GM10266 (cell line): ENCODE measurements at regions not wholly inside any gene's neighbourhood (a gene's known extent, or its start where the extent isn't known, plus 50 kb on each side); places are given as distances from the start of the nearest gene placed in this dataset.
A peak's percentile ranks its signal among the peaks of the same experiment; 100 is the strongest.
"Not testable (repeated sequence)": the region's sequence is repeated elsewhere in the genome, so short reads cannot be mapped to it uniquely, and the experiment has no call there.

ENCODE experiments used
- DNase-seq: peaks from one replicate; pipeline ENCODE4 v3.0.0; 2012; ENCODE audit errors: extremely low spot score
- TF ChIP-seq, protein P1 (sequence below): IDR thresholded peaks from 2 replicates; pipeline ENCODE4 v1.5.1; 2012; ENCODE audit warnings: mild to moderate bottlenecking, low read depth; ENCODE audit not compliant: control insufficient read depth, insufficient read depth; ENCODE audit errors: missing control alignments

DNA sequence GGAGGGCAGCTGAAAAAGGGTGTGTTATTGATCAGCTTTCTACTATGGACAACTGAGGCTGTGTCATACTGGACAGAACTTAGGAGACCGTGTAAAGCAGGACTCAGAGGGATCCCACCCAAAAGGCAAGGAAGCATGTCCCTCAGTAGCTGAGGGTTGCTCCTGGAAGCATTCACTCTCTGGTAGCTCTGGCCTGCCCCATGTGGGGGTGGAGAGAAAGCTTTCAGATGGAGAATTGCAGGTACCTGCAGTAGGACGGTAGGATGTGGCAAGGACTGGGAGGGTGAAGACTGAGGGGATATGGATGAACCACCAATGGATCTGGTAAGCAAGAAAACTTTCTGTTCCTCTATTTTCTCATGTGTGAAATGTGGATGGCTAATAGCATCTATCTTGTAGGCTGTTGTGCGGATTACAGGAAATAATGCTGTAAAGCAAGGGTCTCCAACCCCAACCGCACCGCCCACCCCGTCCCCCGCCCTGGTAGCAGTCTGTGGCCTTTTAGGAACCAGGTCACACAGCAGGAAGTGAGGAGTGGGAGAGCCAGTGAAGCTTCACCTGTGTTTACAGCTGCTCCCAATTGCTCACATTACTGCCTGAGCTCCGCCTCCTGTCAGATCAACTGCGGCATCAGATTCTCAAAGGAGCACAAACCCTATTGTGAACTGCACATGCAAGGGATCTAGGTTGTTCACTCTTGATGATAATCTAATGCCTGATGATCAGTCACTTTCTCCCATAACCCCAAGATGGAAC, 157.7 kb upstream of the PROK2 start:
- TF ChIP-seq, protein P1, sequence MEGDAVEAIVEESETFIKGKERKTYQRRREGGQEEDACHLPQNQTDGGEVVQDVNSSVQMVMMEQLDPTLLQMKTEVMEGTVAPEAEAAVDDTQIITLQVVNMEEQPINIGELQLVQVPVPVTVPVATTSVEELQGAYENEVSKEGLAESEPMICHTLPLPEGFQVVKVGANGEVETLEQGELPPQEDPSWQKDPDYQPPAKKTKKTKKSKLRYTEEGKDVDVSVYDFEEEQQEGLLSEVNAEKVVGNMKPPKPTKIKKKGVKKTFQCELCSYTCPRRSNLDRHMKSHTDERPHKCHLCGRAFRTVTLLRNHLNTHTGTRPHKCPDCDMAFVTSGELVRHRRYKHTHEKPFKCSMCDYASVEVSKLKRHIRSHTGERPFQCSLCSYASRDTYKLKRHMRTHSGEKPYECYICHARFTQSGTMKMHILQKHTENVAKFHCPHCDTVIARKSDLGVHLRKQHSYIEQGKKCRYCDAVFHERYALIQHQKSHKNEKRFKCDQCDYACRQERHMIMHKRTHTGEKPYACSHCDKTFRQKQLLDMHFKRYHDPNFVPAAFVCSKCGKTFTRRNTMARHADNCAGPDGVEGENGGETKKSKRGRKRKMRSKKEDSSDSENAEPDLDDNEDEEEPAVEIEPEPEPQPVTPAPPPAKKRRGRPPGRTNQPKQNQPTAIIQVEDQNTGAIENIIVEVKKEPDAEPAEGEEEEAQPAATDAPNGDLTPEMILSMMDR, result no peak
- DNase-seq, result no peak

DNA sequence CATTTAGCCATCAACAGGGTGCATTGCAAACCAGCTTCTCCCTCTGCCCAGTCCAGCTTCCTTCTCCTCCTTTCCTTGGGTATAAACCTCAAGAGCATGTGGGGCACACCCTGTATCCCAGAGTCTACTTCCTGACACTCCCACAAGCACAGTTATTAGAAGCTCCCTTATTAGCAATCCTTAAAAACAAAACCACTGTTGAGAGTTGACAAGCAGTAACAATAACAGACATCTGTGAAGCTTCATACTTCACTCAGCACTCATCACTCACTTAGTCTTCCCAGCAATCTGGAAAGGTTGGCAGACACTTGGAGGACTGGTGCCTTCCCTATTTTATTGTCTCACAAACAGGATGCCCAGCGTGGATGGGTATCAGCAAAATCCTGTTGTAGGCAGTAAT, 155.5 kb upstream of the PROK2 start:
- no peak for DNase-seq
- TF ChIP-seq, protein P1, result no peak

DNA sequence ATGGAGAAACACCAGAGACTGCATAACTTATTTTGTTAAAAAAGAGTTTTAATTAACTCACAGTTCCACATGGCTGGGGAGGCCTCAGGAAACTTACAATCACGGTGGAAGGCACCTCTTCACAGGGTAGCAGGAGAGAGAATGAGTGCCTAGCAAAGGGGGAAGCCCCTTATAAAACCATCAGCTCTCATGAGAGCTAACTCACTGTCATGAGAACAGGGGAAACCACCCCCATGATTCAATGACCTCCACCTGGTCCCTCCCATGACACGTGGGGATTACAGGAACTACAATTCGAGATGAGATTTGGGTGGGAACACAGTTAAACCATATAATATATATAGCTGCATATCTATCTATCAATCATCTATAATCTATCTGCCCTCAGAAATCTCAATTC, 153.1 kb upstream of the PROK2 start:
- DNase-seq, result not testable (repeated sequence)

DNA sequence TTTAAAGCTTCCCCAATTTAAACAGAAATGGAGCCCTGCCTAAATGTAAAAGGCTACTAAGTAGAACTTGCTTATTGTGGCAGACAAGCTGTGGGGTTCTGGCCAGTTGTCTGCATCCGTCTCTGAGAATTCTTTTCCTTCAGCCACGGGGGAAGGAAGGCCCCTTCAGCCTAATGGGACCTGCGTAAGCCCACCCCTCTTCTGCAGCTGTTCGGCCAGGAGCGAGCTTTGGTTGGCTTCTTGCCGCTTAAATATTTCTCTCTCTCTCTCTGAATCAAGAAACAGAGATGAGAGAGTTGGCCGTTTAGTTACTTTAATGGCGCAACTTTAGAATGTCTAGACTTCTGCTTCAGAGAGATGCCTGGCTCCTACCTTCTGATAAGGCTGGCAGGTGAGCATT, 151.7 kb upstream of the PROK2 start:
- DNase-seq, result no peak
- TF ChIP-seq, protein P1, result no peak

DNA sequence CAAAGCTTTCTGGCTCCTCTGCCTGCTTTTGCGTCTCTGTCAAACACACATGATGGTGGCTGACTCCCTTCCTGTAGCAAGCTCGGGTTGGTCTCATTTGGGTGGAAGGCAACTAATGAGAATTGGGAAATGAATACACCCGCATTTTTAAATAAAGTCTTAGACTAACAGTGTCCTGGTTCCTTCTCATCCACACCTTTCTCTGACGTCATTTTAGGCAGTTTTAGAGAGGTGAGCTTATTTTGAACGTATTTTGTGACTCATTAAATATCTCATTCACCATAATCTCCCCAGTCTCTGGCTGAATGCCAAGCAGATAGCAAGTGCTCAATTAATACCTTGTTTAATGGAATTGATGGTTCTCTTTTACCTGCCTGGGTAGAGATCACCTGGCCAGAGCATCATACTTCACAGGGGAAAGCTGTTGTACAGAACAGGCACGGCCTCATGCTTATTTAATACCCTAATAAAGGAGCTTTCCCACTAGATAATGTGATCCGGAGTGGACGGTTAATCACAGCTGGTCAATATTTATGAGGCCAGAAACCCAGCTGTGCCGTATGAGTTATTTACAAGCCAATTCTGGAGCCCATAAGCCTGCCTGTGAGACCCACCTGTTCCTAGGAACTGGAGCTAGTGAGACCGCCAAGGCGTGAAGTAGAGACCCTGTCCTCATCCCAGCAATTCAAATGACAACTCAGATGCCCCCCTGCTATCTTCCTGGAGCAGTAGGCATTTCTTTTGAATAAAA, 149.7 kb upstream of the PROK2 start:
- no peak for DNase-seq
- TF ChIP-seq, protein P1, result no peak

DNA sequence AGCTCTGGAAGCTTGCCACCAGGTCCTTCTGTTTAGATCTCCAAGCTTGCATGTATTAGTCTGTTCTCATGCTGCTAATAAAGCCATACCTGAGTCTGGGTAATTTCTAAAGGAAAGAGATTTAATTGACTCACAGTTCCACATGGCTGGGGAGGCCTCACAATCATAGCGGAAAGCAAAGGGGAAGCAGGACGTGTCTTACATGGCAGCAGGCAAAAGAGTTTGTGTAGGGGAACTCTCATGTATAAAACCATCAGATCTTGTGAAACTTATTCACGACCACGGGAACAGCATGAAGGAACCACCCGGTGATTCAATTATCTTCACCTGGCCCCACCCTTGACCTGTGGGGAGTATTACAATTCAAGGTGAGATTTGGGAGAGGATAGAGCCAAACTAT, 147.0 kb upstream of the PROK2 start:
- DNase-seq, result no peak

DNA sequence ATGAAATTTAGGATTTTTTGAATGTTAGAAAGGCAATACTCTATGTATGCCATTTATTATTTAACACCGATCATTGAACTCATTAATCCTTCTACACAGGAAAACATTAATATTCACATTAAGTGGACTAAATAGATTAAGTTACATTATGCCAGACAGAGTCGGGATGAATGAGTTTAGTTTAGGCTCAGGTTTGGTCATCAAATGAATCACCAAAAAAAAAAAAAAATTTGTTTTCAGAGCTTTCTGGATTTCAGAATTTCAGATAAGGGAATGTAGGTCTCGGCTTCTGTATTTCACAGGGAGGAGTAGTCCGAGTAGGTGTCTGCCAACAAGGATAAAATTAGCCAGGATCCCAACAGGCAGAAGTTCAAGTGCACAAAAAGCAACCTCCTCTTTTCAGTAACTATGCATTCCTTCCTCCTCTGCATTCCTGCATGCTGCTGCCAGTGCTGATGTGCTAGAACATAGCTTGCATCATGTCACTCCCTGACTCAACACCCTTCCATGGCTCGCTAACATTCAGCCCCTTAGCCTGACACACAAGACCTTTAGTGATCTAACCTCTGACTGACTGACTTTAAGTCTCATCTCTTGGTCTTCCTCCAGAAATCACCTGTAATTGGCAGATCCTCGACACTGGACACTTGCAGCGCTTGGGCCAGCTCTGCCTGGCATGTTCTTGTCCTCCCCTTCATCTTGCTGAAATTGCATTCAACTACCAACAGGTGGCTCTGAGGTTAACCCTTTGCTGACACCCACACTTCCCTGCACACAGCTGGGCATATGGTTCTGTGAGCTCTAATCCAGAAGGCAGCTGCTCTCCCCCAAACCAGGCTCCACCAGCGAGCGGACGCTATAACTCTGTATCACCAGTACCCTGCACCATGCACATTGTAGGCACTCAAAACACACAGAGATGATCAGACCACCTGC, 145.4 kb upstream of the PROK2 start:
- peak; percentile 66 for DNase-seq
- TF ChIP-seq, protein P1, result peak; percentile 31

More for the DNA sequence above, 147.0 kb upstream of the PROK2 start:
- TF ChIP-seq, protein P1, result no peak
